Prostate gland (tissue), 2 donors: ENCODE measurements at regions not wholly inside any gene's neighbourhood (a gene's known extent, or its start where the extent isn't known, plus 50 kb on each side); places are given as distances from the start of the nearest gene placed in this dataset.
"Not testable (repeated sequence)": the region's sequence is repeated elsewhere in the genome, so short reads cannot be mapped to it uniquely, and the experiment has no call there.

Experiments
- DNase-seq: peaks from one replicate; pipeline ENCODE4 v3.0.0-alpha.2; 2019; ENCODE audit warnings: low spot score
- H3K27ac ChIP-seq, 2 donors: fragments of 200-600 bp; sonication (generic); 2 replicates each; pipeline ENCODE4 v1.5.1; 2017 to 2019
- H3K27me3 ChIP-seq: fragments of 200-600 bp; sonication (generic); replicated peaks from 2 replicates; pipeline ENCODE4 v1.5.1; 2019; ENCODE audit not compliant: insufficient read depth
- H3K36me3 ChIP-seq, 2 donors: fragments of 200-600 bp; sonication (generic); 1 replicate in 1 of 2; 2 replicates in 1 of 2; pipeline versions ENCODE4 v1.5.1 to v1.8.1; 2017 to 2019
- H3K4me1 ChIP-seq: fragments of 200-600 bp; sonication (generic); replicated peaks from 2 replicates; pipeline ENCODE4 v1.5.1; 2019
- H3K4me3 ChIP-seq, 2 donors: fragments of 200-600 bp; sonication (generic); 2 replicates each; pipeline ENCODE4 v1.5.1; 2017 to 2019
- H3K9me3 ChIP-seq: fragments of 200-600 bp; sonication (generic); 2 replicates; pipeline ENCODE4 v1.5.1; 2017
- CTCF ChIP-seq, 4 experiments: fragments of 200-600 bp in 2 of 4; fragments of 450-650 bp in 2 of 4; sonication (generic) in 2 of 4; IDR thresholded peaks; 1 replicate in 3 of 4; 2 replicates in 1 of 4; pipeline ENCODE4 v1.5.1; 2016 to 2019; ENCODE audit warnings: antibody characterized with exemption in 4 of 4, mild to moderate bottlenecking in 2 of 4, moderate library complexity in 2 of 4
- POLR2A ChIP-seq: fragments of 450-650 bp; IDR thresholded peaks from one replicate; pipeline ENCODE4 v1.6.1; 2016; ENCODE audit warnings: antibody characterized with exemption, mild to moderate bottlenecking
- POLR2AphosphoS5 ChIP-seq: sonication (generic); formaldehyde crosslinking; IDR thresholded peaks from one replicate; pipeline ENCODE4 v1.6.1; 2017; ENCODE audit warnings: antibody characterized with exemption
- WGBS: methylation state at CpG from one replicate; pipeline ENCODE4 v1.1.5; 2018; 5-methylcytosine and 5-hydroxymethylcytosine counted together
- intact Hi-C: fragments of 100-400 bp; cut with DNase I; formaldehyde crosslinking; loops from one replicate; pipeline ENCODE4 v1.14.2; 2022

GRCh38 chr2:144780983-144781382 is 261.1 kb upstream of the ZEB2 start:
- H3K4me1 ChIP-seq, result no peaks in the 10 kb centered on the region
- intact Hi-C loops, result no loop called here
- no peak for DNase-seq
- H3K4me3 ChIP-seq, result no peak overlapping the region
- no peak for TF ChIP-seq POLR2A
- no peak for TF ChIP-seq CTCF (IDR thresholded peaks at IDR 0.05)
- TF ChIP-seq POLR2AphosphoS5, result no peak
- 83% methylated on average over 3 of the region's 3 CpGs for WGBS
- no peaks in the 10 kb centered on the region for H3K27me3 ChIP-seq
- no peaks in the 10 kb centered on the region for H3K9me3 ChIP-seq
- H3K36me3 ChIP-seq, result no peaks in the 10 kb centered on the region
- no peak overlapping the region for H3K27ac ChIP-seq

GRCh38 chr2:144776766-144777165 is 256.8 kb upstream of the ZEB2 start:
- DNase-seq, result no peak
- Histone ChIP-seq H3K27me3 (no peaks in the 10 kb centered on the region), H3K4me3 (no peak overlapping the region), H3K4me1 (no peaks in the 10 kb centered on the region), H3K9me3 (no peaks in the 10 kb centered on the region), H3K36me3 (no peaks in the 10 kb centered on the region), H3K27ac (no peak overlapping the region)
- TF ChIP-seq POLR2A, result no peak
- TF ChIP-seq POLR2AphosphoS5, result no peak
- TF ChIP-seq CTCF (IDR thresholded peaks at IDR 0.05), result no peak
- intact Hi-C loops, result no loop called here

GRCh38 chr2:144774809-144775208 is 254.9 kb upstream of the ZEB2 start:
- H3K36me3 ChIP-seq, result no peaks in the 10 kb centered on the region
- H3K27me3 ChIP-seq, result no peaks in the 10 kb centered on the region
- no peaks in the 10 kb centered on the region for H3K9me3 ChIP-seq
- DNase-seq, result no peak
- H3K4me3 ChIP-seq, result no peak overlapping the region
- TF ChIP-seq POLR2A (no peak), POLR2AphosphoS5 (no peak), CTCF (IDR thresholded peaks at IDR 0.05) (no peak)
- intact Hi-C loops, result no loop called here
- H3K4me1 ChIP-seq, result no peaks in the 10 kb centered on the region
- H3K27ac ChIP-seq, result no peak overlapping the region

GRCh38 chr2:144771348-144771747 is 251.4 kb upstream of the ZEB2 start:
- Histone ChIP-seq H3K4me1 (no peaks in the 10 kb centered on the region), H3K27me3 (no peaks in the 10 kb centered on the region), H3K4me3 (no peak overlapping the region), H3K36me3 (no peaks in the 10 kb centered on the region), H3K9me3 (no peaks in the 10 kb centered on the region), H3K27ac (no peak overlapping the region)
- 76% methylated on average over 3 of the region's 3 CpGs for WGBS
- TF ChIP-seq POLR2AphosphoS5 (no peak), POLR2A (no peak), CTCF (IDR thresholded peaks at IDR 0.05) (no peak)
- intact Hi-C loops, result no loop called here
- no peak for DNase-seq

GRCh38 chr2:144770616-144771230 is 250.8 kb upstream of the ZEB2 start:
- Histone ChIP-seq H3K36me3 (no peaks in the 10 kb centered on the region), H3K9me3 (no peaks in the 10 kb centered on the region), H3K27me3 (no peaks in the 10 kb centered on the region), H3K4me3 (no peak overlapping the region), H3K27ac (no peak overlapping the region), H3K4me1 (no peaks in the 10 kb centered on the region)
- 82% methylated on average over 6 of the region's 6 CpGs for WGBS
- TF ChIP-seq CTCF (IDR thresholded peaks at IDR 0.05), result no peak
- no peak for TF ChIP-seq POLR2AphosphoS5
- no peak for TF ChIP-seq POLR2A
- no peak for DNase-seq
- intact Hi-C loops, result no loop called here

GRCh38 chr2:144760939-144761338 is 241.0 kb upstream of the ZEB2 start:
- H3K4me1 ChIP-seq, DNase-seq, H3K4me3 ChIP-seq, H3K27ac ChIP-seq, intact Hi-C loops, H3K36me3 ChIP-seq, H3K9me3 ChIP-seq, H3K27me3 ChIP-seq: not testable (repeated sequence)
- 82% methylated on average over 2 of the region's 2 CpGs for WGBS
